ENCODE measurements at regions not wholly inside any gene's neighbourhood (a gene's known extent, or its start where the extent isn't known, plus 50 kb on each side); places are given as distances from the start of the nearest gene placed in this dataset.

GRCh38 chr6:56765494-56765893, 122.8 kb upstream of the DST start:
- Histone ChIP-seq H3K4me3 (ENCODE audit: low read length, poor library complexity, severe bottlenecking) (no peak overlapping the region), H3K27me3 (ENCODE audit: insufficient read depth, low read length, poor library complexity, severe bottlenecking) (no peaks in the 10 kb centered on the region), H4K20me1 (ENCODE audit: insufficient read depth, low read length, poor library complexity, severe bottlenecking) (no peaks in the 10 kb centered on the region), H3K9me3 (ENCODE audit: insufficient read depth, low read depth, low read length) (no peaks in the 10 kb centered on the region), H3K4me2 (ENCODE audit: low read depth, low read length, poor library complexity, severe bottlenecking) (no peak overlapping the region), H3K9me2 (replicated peaks; ENCODE audit: low read depth, low read length) (no peaks in the 10 kb centered on the region), H2AFZ (ENCODE audit: low read length) (no peak overlapping the region), H3K79me2 (ENCODE audit: insufficient read depth, low read length) (no peaks in the 10 kb centered on the region), H3K4me1 (ENCODE audit: insufficient read depth, low read length, poor library complexity, severe bottlenecking) (peaks cover 22% of the 10 kb centered on the region), H3F3A (ENCODE audit: low read depth) (no peaks in the 10 kb centered on the region), H3K9ac (ENCODE audit: low read depth, low read length, poor library complexity, severe bottlenecking) (no peak overlapping the region), H3K36me3 (ENCODE audit: insufficient read depth, low read length) (no peaks in the 10 kb centered on the region)
- no peak for TF ChIP-seq EZH2phosphoT487 (IDR thresholded peaks at IDR 0.05; ENCODE audit: borderline replicate concordance)

DNA sequence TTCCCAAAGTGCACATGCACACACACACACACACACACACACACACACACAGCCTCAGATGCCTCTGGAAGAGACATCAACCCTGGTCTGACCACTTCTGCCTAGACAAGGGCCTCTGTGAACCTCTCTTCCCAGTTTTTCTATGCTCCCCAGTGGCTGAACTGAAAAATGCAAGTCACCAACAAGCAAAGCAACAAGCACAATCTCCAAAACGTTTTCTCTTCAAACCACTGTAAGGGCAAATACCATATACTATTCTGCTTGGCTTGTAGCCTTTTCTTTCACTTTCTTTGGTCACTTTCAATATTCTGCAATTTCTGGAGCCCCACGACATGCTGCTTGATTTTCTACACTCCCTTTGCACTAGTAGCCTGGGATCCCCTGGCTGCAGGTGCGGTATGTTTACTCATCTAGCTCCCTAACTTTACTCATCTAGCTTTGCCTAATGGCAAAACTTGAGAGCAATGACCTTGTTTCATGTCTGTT, 121.4 kb upstream of the DST start:
- Histone ChIP-seq H3K27me3 (ENCODE audit: insufficient read depth, low read length, poor library complexity, severe bottlenecking) (no peaks in the 10 kb centered on the region), H3F3A (ENCODE audit: low read depth) (no peaks in the 10 kb centered on the region), H3K9me3 (ENCODE audit: insufficient read depth, low read depth, low read length) (no peaks in the 10 kb centered on the region), H3K79me2 (ENCODE audit: insufficient read depth, low read length) (no peaks in the 10 kb centered on the region), H3K9ac (ENCODE audit: low read depth, low read length, poor library complexity, severe bottlenecking) (no peak overlapping the region), H3K9me2 (replicated peaks; ENCODE audit: low read depth, low read length) (no peaks in the 10 kb centered on the region), H3K4me2 (ENCODE audit: low read depth, low read length, poor library complexity, severe bottlenecking) (no peak overlapping the region), H4K20me1 (ENCODE audit: insufficient read depth, low read length, poor library complexity, severe bottlenecking) (no peaks in the 10 kb centered on the region), H3K4me1 (ENCODE audit: insufficient read depth, low read length, poor library complexity, severe bottlenecking) (peaks cover 24% of the 10 kb centered on the region), H3K36me3 (ENCODE audit: insufficient read depth, low read length) (no peaks in the 10 kb centered on the region), H3K4me3 (ENCODE audit: low read length, poor library complexity, severe bottlenecking) (no peak overlapping the region), H2AFZ (ENCODE audit: low read length) (no peak overlapping the region)
- TF ChIP-seq CTCF (conservative IDR thresholded peaks at IDR 0.05; ENCODE audit: low read length) (peak; percentile 65), EZH2phosphoT487 (IDR thresholded peaks at IDR 0.05; ENCODE audit: borderline replicate concordance) (no peak)

DNA sequence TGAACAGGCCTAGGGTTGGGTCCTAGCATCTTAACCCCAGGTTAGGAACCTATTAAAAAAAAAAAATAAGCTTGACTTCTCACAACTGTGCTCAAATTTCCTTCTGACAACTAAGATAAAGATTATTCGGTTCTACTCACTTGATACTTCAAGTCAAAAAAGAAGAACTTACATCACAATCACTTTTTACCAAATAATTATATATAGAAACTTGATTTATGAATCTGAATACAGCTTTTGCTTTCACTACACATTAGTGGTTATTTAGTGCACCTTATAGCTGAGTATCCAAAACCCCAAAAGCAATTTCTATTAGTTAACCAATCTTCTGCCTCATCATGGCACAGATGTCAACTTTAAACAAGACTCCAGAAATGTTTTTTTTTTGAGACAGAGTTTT, 119.0 kb upstream of the DST start:
- TF ChIP-seq CTCF (conservative IDR thresholded peaks at IDR 0.05; ENCODE audit: low read length) (no peak), EZH2phosphoT487 (IDR thresholded peaks at IDR 0.05; ENCODE audit: borderline replicate concordance) (no peak)
- Histone ChIP-seq H4K20me1 (ENCODE audit: insufficient read depth, low read length, poor library complexity, severe bottlenecking) (no peaks in the 10 kb centered on the region), H3K4me3 (ENCODE audit: low read length, poor library complexity, severe bottlenecking) (no peak overlapping the region), H3K79me2 (ENCODE audit: insufficient read depth, low read length) (peaks cover 10% of the 10 kb centered on the region; the same call in 1 of the 2 replicates), H3K9me2 (replicated peaks; ENCODE audit: low read depth, low read length) (no peaks in the 10 kb centered on the region), H3K9ac (ENCODE audit: low read depth, low read length, poor library complexity, severe bottlenecking) (no peak overlapping the region), H3K4me2 (ENCODE audit: low read depth, low read length, poor library complexity, severe bottlenecking) (no peak overlapping the region), H3K36me3 (ENCODE audit: insufficient read depth, low read length) (no peaks in the 10 kb centered on the region), H2AFZ (ENCODE audit: low read length) (no peak overlapping the region), H3K4me1 (ENCODE audit: insufficient read depth, low read length, poor library complexity, severe bottlenecking) (peaks cover 42% of the 10 kb centered on the region), H3K27me3 (ENCODE audit: insufficient read depth, low read length, poor library complexity, severe bottlenecking) (no peaks in the 10 kb centered on the region), H3K9me3 (ENCODE audit: insufficient read depth, low read depth, low read length) (no peaks in the 10 kb centered on the region), H3F3A (ENCODE audit: low read depth) (no peaks in the 10 kb centered on the region)

- no peaks in the 10 kb centered on the region for H3K36me3 ChIP-seq (ENCODE audit: insufficient read depth, low read length)
- peaks cover 46% of the 10 kb centered on the region for H3K4me1 ChIP-seq (ENCODE audit: insufficient read depth, low read length, poor library complexity, severe bottlenecking)
- H3F3A ChIP-seq (ENCODE audit: low read depth) = no peaks in the 10 kb centered on the region
- peaks cover 15% of the 10 kb centered on the region; the same call in 1 of the 2 replicates for H3K79me2 ChIP-seq (ENCODE audit: insufficient read depth, low read length)
- H3K27me3 ChIP-seq (ENCODE audit: insufficient read depth, low read length, poor library complexity, severe bottlenecking) = no peaks in the 10 kb centered on the region
- H3K9me3 ChIP-seq (ENCODE audit: insufficient read depth, low read depth, low read length) = no peaks in the 10 kb centered on the region
- H3K9ac ChIP-seq (ENCODE audit: low read depth, low read length, poor library complexity, severe bottlenecking) = no peak overlapping the region
- no peaks in the 10 kb centered on the region for H4K20me1 ChIP-seq (ENCODE audit: insufficient read depth, low read length, poor library complexity, severe bottlenecking)
- no peak overlapping the region for H3K4me2 ChIP-seq (ENCODE audit: low read depth, low read length, poor library complexity, severe bottlenecking)
- no peak overlapping the region for H2AFZ ChIP-seq (ENCODE audit: low read length)
- no peaks in the 10 kb centered on the region for H3K9me2 ChIP-seq (replicated peaks; ENCODE audit: low read depth, low read length)
- no peak overlapping the region for H3K4me3 ChIP-seq (ENCODE audit: low read length, poor library complexity, severe bottlenecking)
- no peak for TF ChIP-seq EZH2phosphoT487 (IDR thresholded peaks at IDR 0.05; ENCODE audit: borderline replicate concordance)
- TF ChIP-seq CTCF (conservative IDR thresholded peaks at IDR 0.05; ENCODE audit: low read length) = no peak
These were observed 118.2 kb upstream of the DST start for GRCh38 chr6:56760842-56761241.
